Loucy (cell line): ENCODE measurements at regions not wholly inside any gene's neighbourhood (a gene's known extent, or its start where the extent isn't known, plus 50 kb on each side); places are given as distances from the start of the nearest gene placed in this dataset.

Experiments
- EZH2phosphoT487 ChIP-seq: fragments of 200-600 bp; IDR thresholded peaks from 2 replicates; pipeline ENCODE4 v1.6.1; 2018; ENCODE audit warnings: antibody characterized with exemption, mild to moderate bottlenecking, moderate library complexity, borderline replicate concordance
- TF ChIP-seq, protein P1 (sequence below): fragments of 200-600 bp; sonication (generic); conservative IDR thresholded peaks from 2 replicates; pipeline ENCODE4 v1.5.1; 2014; ENCODE audit warnings: mild to moderate bottlenecking, antibody characterized with exemption, low read length

DNA sequence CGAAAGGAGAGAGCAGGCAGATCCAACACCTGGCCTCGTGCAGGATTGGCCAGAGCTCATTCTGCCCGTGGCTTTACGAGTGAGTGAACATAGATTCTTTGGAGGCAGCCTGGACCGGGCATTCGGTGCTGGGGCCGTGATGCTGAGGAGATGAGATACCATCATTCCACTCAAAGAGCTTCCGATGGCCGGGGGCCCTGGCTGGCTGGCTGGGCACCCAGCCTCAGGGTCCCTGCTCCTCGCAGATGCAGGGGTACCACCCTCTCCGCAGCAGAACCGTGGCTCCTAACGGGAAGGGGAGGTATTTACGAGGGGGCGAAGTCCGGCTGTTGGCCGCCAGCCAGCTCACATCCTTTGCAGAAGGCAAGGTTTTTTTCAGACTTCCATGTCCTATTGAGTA lies 66.1 kb upstream of the FOXF1 start:
- TF ChIP-seq, protein P1, sequence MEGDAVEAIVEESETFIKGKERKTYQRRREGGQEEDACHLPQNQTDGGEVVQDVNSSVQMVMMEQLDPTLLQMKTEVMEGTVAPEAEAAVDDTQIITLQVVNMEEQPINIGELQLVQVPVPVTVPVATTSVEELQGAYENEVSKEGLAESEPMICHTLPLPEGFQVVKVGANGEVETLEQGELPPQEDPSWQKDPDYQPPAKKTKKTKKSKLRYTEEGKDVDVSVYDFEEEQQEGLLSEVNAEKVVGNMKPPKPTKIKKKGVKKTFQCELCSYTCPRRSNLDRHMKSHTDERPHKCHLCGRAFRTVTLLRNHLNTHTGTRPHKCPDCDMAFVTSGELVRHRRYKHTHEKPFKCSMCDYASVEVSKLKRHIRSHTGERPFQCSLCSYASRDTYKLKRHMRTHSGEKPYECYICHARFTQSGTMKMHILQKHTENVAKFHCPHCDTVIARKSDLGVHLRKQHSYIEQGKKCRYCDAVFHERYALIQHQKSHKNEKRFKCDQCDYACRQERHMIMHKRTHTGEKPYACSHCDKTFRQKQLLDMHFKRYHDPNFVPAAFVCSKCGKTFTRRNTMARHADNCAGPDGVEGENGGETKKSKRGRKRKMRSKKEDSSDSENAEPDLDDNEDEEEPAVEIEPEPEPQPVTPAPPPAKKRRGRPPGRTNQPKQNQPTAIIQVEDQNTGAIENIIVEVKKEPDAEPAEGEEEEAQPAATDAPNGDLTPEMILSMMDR: no peak
- no peak for TF ChIP-seq EZH2phosphoT487
